ENCODE measurements at regions not wholly inside any gene's neighbourhood (a gene's known extent, or its start where the extent isn't known, plus 50 kb on each side); places are given as distances from the start of the nearest gene placed in this dataset.

DNA sequence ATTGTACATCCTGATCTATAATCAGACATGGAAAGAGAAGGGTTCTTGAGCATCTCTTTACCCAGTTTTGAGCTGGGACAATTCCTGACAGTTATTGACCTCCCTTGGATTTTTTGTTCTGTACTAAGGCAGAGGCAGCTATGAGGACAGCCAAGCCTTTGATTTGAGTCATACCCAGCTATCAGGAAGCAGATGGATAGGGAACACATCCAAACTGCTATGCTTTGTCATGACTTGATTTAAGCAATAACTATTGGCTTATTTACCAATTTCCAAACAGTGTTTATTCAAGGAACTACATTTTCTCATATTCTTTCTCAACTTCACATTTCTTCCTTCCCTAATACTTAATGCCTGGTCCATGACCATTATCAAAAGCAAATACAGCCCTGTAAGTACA is 396.4 kb upstream of the STEAP1 start:
- H3K4me3 ChIP-seq (replicated peaks; ENCODE audit: low read depth, low read length) = no peak overlapping the region
- no peak for DNase-seq (ENCODE audit: low read depth)
- no peak for TF ChIP-seq CTCF (IDR thresholded peaks at IDR 0.05; ENCODE audit: low read length, missing control alignments)

GRCh38 chr7:89760690-89761089 is 393.6 kb upstream of the STEAP1 start:
- no peak for TF ChIP-seq CTCF (IDR thresholded peaks at IDR 0.05; ENCODE audit: low read length, missing control alignments)
- no peak overlapping the region for H3K4me3 ChIP-seq (replicated peaks; ENCODE audit: low read depth, low read length)
- no peak for DNase-seq (ENCODE audit: low read depth)

DNA sequence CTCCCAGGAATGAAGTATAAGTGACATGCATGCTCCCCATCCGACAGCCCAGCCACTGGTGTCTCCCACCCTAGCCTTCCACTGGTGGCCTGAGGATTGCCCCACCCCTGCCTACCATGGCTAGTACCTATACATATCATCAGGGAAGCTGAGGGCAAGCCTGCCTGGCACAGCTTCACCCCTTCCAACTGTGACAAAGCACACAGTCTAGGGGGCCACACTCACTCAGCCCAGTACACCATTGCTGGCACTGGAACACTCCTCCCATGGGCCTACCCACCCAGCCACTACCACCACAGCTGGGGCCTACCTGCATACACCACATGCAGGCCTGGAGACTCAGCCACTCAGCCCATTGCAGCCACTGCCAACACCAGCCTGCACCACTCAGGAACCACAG is 393.1 kb upstream of the STEAP1 start:
- DNase-seq (ENCODE audit: low read depth) = no peak
- no peak for TF ChIP-seq CTCF (IDR thresholded peaks at IDR 0.05; ENCODE audit: low read length, missing control alignments)
- no peak overlapping the region for H3K4me3 ChIP-seq (replicated peaks; ENCODE audit: low read depth, low read length)

- H3K4me3 ChIP-seq (replicated peaks; ENCODE audit: low read depth, low read length) = no peak overlapping the region
- DNase-seq (ENCODE audit: low read depth) = no peak
- TF ChIP-seq CTCF (IDR thresholded peaks at IDR 0.05; ENCODE audit: low read length, missing control alignments) = no peak
Measured at GRCh38 chr7:89770161-89770560, 384.1 kb upstream of the STEAP1 start.

- DNase-seq (ENCODE audit: low read depth) = no peak
- no peak for TF ChIP-seq CTCF (IDR thresholded peaks at IDR 0.05; ENCODE audit: low read length, missing control alignments)
- H3K4me3 ChIP-seq (replicated peaks; ENCODE audit: low read depth, low read length) = no peak overlapping the region
Measured at GRCh38 chr7:89771003-89771636, 383.1 kb upstream of the STEAP1 start.

GRCh38 chr7:89772276-89772675 is 382.0 kb upstream of the STEAP1 start:
- TF ChIP-seq CTCF (IDR thresholded peaks at IDR 0.05; ENCODE audit: low read length, missing control alignments) = no peak
- no peak for DNase-seq (ENCODE audit: low read depth)
- no peak overlapping the region for H3K4me3 ChIP-seq (replicated peaks; ENCODE audit: low read depth, low read length)

DNA sequence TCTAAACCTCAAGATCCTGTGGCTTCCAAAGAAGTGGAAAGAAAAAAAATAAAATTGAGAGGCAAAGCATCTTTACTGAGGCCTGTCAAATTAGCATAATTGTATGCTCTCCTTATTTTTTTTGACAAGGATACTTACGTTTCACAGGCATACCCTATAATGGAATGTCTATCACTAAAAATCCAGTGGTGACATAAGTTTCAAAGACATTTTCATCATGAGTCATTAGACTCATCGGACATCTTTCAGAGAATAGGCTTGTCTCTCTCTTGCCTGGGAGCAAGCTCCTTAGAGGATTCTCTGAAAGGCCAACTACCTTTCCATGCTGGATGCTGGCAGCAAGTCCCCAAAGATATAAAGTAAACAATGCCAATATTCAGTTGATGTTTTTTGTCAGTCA is 380.7 kb upstream of the STEAP1 start:
- no peak for TF ChIP-seq CTCF (IDR thresholded peaks at IDR 0.05; ENCODE audit: low read length, missing control alignments)
- DNase-seq (ENCODE audit: low read depth) = no peak

More for the DNA sequence above, 380.7 kb upstream of the STEAP1 start:
- no peak overlapping the region for H3K4me3 ChIP-seq (replicated peaks; ENCODE audit: low read depth, low read length)

Data from fibroblast of pulmonary artery (primary cell).